D721Med (cell line): ENCODE measurements at regions not wholly inside any gene's neighbourhood (a gene's known extent, or its start where the extent isn't known, plus 50 kb on each side); places are given as distances from the start of the nearest gene placed in this dataset.

ENCODE experiments used
- DNase-seq: peaks from one replicate; pipeline ENCODE4 v3.0.0; 2011; ENCODE audit warnings: low spot score; ENCODE audit not compliant: insufficient read length
- FAIRE-seq: peaks from 2 replicates; lab custom pipeline; 2011; peaks lifted over from hg19 to GRCh38; lab: Jason Lieb, UNC
- TF ChIP-seq, protein P1 (sequence below): IDR thresholded peaks from 2 replicates; pipeline ENCODE4 v1.5.1; 2012; ENCODE audit warnings: mild to moderate bottlenecking, control low read depth; ENCODE audit not compliant: insufficient read depth; ENCODE audit errors: missing control alignments

DNA sequence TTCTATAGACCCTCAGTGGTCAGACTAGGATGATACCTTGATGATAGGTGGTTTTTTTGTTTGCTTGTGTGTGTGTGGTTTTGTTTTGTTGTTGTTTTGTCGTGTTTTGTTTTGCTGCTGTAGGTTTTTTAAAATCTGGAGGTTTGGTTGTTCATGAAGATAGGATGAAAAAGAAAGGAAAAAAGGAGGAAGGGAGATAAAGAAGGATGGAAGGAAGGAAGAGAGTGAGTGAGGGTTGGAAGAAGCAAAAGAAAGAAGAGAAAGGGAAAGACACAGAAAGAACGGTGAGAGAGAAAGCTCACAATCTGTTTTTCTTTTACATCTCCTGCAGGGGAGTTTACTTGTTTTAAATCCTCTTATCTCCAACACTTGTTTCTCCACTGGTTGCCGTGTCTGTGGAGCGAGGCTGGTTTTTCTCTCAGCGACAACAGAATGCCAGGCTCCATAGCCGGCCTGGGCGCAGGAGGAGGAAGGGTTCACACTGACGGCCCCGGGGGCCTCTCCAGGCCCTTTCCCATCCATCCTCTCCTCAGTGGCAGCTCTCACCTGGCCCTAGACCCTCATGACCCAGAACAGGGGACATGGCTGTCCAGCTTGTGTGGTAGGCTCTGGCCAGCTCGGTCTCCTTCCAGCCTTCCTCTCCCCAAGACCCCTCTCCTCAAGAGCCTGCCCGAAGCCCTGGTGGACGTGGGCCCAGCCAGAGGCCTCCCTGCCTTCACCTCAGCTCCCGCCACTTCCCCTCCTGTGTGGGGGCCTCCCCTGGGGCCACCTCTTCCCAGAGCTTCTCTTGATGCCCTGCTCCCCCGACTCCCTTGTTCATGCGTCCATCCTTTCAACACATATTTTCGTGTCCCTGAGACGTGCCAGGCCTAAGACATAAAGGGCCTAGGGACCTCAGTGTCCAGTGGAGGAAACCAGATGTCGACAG is 168.4 kb downstream of the VEGFA start:
- DNase-seq (no peak), FAIRE-seq (no peak)
- TF ChIP-seq, protein P1, sequence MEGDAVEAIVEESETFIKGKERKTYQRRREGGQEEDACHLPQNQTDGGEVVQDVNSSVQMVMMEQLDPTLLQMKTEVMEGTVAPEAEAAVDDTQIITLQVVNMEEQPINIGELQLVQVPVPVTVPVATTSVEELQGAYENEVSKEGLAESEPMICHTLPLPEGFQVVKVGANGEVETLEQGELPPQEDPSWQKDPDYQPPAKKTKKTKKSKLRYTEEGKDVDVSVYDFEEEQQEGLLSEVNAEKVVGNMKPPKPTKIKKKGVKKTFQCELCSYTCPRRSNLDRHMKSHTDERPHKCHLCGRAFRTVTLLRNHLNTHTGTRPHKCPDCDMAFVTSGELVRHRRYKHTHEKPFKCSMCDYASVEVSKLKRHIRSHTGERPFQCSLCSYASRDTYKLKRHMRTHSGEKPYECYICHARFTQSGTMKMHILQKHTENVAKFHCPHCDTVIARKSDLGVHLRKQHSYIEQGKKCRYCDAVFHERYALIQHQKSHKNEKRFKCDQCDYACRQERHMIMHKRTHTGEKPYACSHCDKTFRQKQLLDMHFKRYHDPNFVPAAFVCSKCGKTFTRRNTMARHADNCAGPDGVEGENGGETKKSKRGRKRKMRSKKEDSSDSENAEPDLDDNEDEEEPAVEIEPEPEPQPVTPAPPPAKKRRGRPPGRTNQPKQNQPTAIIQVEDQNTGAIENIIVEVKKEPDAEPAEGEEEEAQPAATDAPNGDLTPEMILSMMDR: no peak

DNA sequence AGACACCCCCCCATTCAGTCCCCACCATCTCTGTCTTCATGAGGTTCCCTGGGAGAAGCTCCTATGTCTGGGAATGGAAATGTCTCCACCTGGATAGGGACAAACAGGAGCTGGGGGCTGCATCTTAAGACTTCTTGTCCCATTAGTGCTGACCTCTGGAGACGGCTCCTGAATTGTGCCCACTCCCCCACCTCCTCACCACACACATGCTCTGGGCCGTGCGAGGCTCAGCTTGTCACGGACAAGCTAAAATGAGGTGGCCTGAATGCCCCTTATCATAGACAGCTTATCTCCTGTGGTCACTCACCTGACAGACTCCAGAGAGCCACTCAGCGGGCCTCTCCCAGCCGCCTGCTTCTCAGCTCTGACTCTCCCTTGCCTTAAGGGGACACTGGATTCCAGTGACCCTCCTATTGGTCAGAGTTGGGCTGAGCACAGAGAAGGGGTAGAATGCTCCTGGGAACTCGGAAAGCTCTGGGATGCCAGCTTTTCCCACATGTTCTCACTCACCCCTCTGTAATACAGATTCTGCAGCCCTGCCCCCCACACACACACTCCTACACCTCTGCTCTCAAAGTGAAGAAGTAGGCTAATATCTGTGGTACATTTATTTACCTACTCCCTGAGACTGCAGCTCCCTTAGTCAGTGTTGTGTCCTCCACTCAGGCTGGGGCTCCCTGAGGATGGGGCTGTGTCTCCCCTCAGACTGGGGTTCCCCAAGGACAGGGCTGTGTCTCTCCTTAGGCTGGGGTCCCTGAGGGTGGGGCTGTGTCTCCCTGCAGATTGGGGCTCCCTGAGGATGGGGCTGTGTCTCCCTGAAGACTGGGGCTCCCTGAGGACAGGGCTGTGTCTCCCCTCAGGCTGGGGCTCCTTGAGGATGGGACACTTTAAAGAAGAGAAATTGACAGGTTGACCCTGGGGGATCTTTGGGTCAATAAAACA is 167.5 kb downstream of the VEGFA start:
- DNase-seq: no peak
- TF ChIP-seq, protein P1: no peak
- FAIRE-seq: no peak

- no peak for DNase-seq
- TF ChIP-seq, protein P1: no peak
- no peak for FAIRE-seq
Measured at GRCh38 chr6:43936476-43936875, 166.5 kb downstream of the VEGFA start.

DNA sequence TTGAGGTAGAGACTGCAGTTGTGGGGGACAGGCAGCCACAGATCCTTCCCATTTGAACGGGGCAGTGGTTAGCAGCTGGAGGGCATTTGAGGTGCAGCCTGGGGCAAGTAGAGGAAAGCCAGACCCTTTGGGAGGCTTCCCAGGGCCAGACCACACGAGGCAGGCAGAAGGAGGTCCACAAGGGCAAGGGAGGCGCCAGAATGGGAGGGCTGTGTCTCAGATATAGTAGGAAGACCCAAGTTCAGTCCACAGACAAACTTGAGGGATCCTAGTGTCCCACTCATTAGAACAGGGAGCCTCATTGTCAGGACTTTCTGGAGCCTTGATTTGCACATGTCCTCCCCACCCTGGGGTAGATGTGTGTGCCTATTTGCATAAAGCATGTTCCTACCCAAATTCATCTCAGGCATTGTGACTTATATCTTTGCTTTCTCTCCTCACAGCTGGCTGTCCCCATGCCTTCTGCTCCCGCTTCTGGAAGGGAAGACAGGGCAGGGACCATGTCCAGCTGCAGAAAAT is 166.0 kb downstream of the VEGFA start:
- DNase-seq (no peak), FAIRE-seq (no peak)
- TF ChIP-seq, protein P1: no peak

DNA sequence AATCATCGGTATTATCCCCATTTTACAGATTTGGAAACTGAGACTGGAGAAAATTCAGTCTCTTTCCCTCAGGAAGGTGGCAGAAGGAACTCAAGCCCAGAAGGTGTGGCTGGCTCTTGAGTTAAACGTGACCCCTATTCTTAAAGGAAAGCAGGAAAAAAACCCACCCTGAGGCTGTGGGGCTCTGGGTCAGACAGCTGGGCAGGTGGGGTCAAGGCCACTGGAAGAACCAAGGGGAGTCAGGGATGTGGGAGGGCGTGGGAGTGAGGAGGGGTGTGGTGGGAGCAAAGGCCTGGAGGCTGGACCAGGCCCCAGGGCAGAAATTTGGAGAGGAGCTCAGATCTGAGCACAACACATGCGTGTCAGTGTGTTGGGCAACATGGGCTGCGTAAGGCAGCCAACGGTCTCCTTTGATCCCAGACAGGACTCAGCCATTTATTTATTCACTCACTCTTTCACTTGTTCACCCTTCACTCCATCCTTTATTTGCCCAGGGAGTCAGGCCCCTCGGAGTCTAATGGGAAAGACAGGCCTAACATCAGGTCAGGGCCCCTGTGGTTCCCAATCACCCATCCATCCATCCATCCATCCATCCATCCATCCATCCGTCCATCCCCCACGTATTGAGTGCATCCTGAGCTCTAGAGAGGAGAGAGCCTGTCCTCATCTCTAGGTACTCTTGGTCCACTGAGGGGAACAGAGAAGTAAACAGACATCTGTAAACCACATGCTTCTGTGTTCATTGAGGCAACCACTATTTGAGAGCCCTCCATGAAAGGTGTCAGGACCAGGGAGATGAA is 165.0 kb downstream of the VEGFA start:
- FAIRE-seq (no peak), DNase-seq (no peak)
- TF ChIP-seq, protein P1: no peak

DNA sequence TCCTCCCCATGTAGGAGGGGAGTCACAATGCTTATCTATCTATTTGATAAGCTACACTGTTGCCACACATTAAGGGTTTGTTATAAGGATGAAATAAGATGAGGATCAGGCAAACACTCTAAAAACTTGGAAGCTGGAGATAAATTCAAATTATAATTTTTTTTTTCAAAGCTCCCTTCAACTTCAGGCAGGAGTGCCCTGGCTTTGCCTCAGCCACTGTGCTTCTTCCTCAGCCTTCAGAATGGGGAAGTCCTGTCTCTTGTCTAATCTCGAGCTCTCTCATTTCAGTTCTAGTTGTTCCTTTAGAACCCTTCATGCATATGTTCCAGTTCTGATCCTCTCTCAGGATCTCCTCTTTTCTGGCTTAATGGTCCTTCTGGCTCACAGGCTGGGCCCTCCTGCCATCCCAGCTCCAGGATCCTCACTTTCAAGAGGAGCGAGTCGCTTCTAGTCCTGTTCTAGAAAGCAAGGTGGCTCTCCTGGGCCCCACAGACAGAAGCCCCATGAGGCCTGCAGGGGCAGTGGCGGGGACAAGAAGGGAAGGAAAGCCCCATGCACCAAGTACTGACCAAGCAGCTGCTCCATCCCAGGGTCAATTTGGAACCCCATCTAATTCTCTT is 164.3 kb downstream of the VEGFA start:
- no peak for DNase-seq

More for the DNA sequence above, 164.3 kb downstream of the VEGFA start:
- FAIRE-seq: no peak
- TF ChIP-seq, protein P1: no peak
